ENCODE measurements at regions not wholly inside any gene's neighbourhood (a gene's known extent, or its start where the extent isn't known, plus 50 kb on each side); places are given as distances from the start of the nearest gene placed in this dataset.

GRCh38 chr14:106840991-106841390 lies 1314.6 kb downstream of the TMEM121 start:
- peaks cover 0 to 35% (median 0%) of the 10 kb centered on the region in 3 donors for H3K4me1 ChIP-seq
- no peaks in the 10 kb centered on the region for H3K9me3 ChIP-seq
- no peaks in the 10 kb centered on the region for H3K36me3 ChIP-seq
- H3K27me3 ChIP-seq: peaks cover 0 to 17% (median 0%) of the 10 kb centered on the region in 4 donors
- intact Hi-C loops (cut with DNase I): no loop called here
- H3K4me3 ChIP-seq: no peak overlapping the region
- TF ChIP-seq CTCF (IDR thresholded peaks at IDR 0.05): no peak
- no peak for TF ChIP-seq POLR2A (IDR thresholded peaks at IDR 0.05)
- no peak overlapping the region for H3K27ac ChIP-seq
- WGBS, 2 donors: 75 to 78% methylated on average over 4 of the region's 4 CpGs
- DNase-seq: no peak

- no peaks in the 10 kb centered on the region for H3K9me3 ChIP-seq
- no peak overlapping the region for H3K4me3 ChIP-seq
- no peak for DNase-seq
- H3K36me3 ChIP-seq: no peaks in the 10 kb centered on the region
- TF ChIP-seq CTCF (IDR thresholded peaks at IDR 0.05): no peak
- TF ChIP-seq POLR2A (IDR thresholded peaks at IDR 0.05): no peak
- 53 to 77% methylated on average over 3 of the region's 3 CpGs for WGBS, 2 donors
- peaks cover 0 to 35% (median 0%) of the 10 kb centered on the region in 3 donors for H3K4me1 ChIP-seq
- peaks cover 0 to 17% (median 0%) of the 10 kb centered on the region in 4 donors for H3K27me3 ChIP-seq
- no peak overlapping the region for H3K27ac ChIP-seq
- intact Hi-C loops (cut with DNase I): no loop called here
Measured at GRCh38 chr14:106841701-106842100, 1315.3 kb downstream of the TMEM121 start.

GRCh38 chr14:106842687-106843086 lies 1316.3 kb downstream of the TMEM121 start:
- H3K27ac ChIP-seq: no peak overlapping the region

GRCh38 chr14:106843386-106843785 lies 1317.0 kb downstream of the TMEM121 start:
- Histone ChIP-seq H3K9me3 (no peaks in the 10 kb centered on the region), H3K27me3 (peaks cover 0 to 11% (median 0%) of the 10 kb centered on the region in 4 donors), H3K36me3 (no peaks in the 10 kb centered on the region), H3K4me1 (peaks cover 0 to 29% (median 0%) of the 10 kb centered on the region in 3 donors), H3K4me3 (peak overlapping the region in 3 of 4 donors; percentile 40 to 59 (median 47)), H3K27ac (peak overlapping the region in 1 of 4 donors; percentile 77)
- DNase-seq: no peak
- TF ChIP-seq CTCF (IDR thresholded peaks at IDR 0.05): no peak
- no peak for TF ChIP-seq POLR2A (IDR thresholded peaks at IDR 0.05)
- WGBS, 2 donors: 37 to 58% methylated on average over 5 to 6 of the region's 6 CpGs
- intact Hi-C loops (cut with DNase I): no loop called here

More at GRCh38 chr14:106842687-106843086, 1316.3 kb downstream of the TMEM121 start:
- intact Hi-C loops (cut with DNase I): no loop called here
- H3K9me3 ChIP-seq: no peaks in the 10 kb centered on the region
- no peak overlapping the region for H3K4me3 ChIP-seq
- H3K36me3 ChIP-seq: no peaks in the 10 kb centered on the region
- DNase-seq: no peak
- TF ChIP-seq CTCF (IDR thresholded peaks at IDR 0.05) (peak in 2 of 6 experiments; percentile 8 to 32), POLR2A (IDR thresholded peaks at IDR 0.05) (no peak)
- peaks cover 0 to 14% (median 0%) of the 10 kb centered on the region in 4 donors for H3K27me3 ChIP-seq
- peaks cover 0 to 34% (median 0%) of the 10 kb centered on the region in 3 donors for H3K4me1 ChIP-seq
- 81 to 89% methylated on average over 6 of the region's 6 CpGs for WGBS, 2 donors

- no peaks in the 10 kb centered on the region for H3K36me3 ChIP-seq
- TF ChIP-seq CTCF (IDR thresholded peaks at IDR 0.05) (no peak), POLR2A (IDR thresholded peaks at IDR 0.05) (no peak)
- H3K27ac ChIP-seq: peak overlapping the region; percentile 54 to 78 (median 76)
- intact Hi-C loops (cut with DNase I): no loop called here
- 57 to 62% methylated on average over 9 to 14 of the region's 14 CpGs for WGBS, 2 donors
- peaks cover 0 to 32% (median 0%) of the 10 kb centered on the region in 3 donors for H3K4me1 ChIP-seq
- peak overlapping the region; percentile 15 to 59 (median 44) for H3K4me3 ChIP-seq
- H3K9me3 ChIP-seq: no peaks in the 10 kb centered on the region
- H3K27me3 ChIP-seq: peaks cover 0 to 11% (median 0%) of the 10 kb centered on the region in 4 donors
- DNase-seq: no peak
Measured at GRCh38 chr14:106843951-106844483, 1317.6 kb downstream of the TMEM121 start.
